Breast epithelium (tissue), 3 donors: ENCODE measurements at regions not wholly inside any gene's neighbourhood (a gene's known extent, or its start where the extent isn't known, plus 50 kb on each side); places are given as distances from the start of the nearest gene placed in this dataset.

Experiments
- CTCF ChIP-seq, 3 donors: fragments of 450-650 bp; IDR thresholded peaks; one replicate each; pipeline ENCODE4 v1.5.1; 2016 to 2017; ENCODE audit warnings: antibody characterized with exemption in 3 of 3, mild to moderate bottlenecking in 3 of 3, moderate library complexity in 3 of 3
- POLR2A ChIP-seq: fragments of 450-650 bp; IDR thresholded peaks from one replicate; pipeline ENCODE4 v1.6.1; 2016; ENCODE audit warnings: antibody characterized with exemption, mild to moderate bottlenecking, moderate library complexity

DNA sequence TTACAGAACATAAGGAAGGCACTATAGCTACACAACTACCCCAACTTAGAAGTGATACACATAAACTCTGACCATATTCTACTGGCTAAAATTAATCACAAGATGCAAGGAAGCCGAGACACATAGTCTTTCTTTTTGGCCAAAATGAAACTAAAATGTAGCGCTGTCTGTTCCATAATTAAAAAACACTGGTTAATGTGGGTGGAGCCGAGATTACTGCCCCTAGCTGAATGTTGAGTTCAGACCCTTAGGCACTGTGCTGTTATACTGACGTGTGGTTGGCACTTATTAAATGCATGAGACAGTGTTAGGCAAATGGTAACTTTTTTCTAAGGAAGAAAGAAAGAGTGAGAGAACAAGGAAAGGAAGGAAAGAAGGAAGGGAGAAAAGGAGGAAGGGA lies 254.6 kb upstream of the RND3 start:
- TF ChIP-seq POLR2A (no peak), CTCF (IDR thresholded peaks at IDR 0.05) (no peak)
